ENCODE measurements at regions not wholly inside any gene's neighbourhood (a gene's known extent, or its start where the extent isn't known, plus 50 kb on each side); places are given as distances from the start of the nearest gene placed in this dataset.

DNA sequence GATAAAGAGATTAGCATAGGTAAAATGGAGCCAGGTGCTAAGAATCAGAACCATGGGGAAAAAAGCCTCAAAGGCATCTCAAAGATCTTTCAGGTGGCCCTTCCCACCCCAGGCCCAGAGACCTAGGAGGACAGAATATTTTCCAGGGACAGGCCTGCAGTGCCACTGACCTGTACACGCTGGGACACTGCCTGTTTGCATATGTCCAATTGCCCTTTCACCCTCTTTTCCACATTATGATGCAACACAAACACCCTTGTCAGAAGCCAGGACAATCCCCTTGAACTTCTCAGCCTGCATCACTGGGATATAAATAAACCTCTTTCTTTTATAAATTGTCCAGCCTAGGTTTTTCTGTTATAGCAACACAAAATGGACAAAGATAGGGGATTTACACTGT lies 419.1 kb downstream of the TRIB2 start:
- FAIRE-seq, result no peak
- no peak for DNase-seq (ENCODE audit: insufficient read length, low spot score)
- no peak for TF ChIP-seq POLR2A (IDR thresholded peaks at IDR 0.05; ENCODE audit: low read depth, low read length)

GRCh38 chr2:13137679-13138078 lies 420.9 kb downstream of the TRIB2 start:
- no peak for FAIRE-seq
- DNase-seq (ENCODE audit: insufficient read length, low spot score), result no peak
- TF ChIP-seq POLR2A (IDR thresholded peaks at IDR 0.05; ENCODE audit: low read depth, low read length), result no peak

GRCh38 chr2:13141315-13141714 lies 424.6 kb downstream of the TRIB2 start:
- FAIRE-seq (no peak), DNase-seq (ENCODE audit: insufficient read length, low spot score) (no peak)
- no peak for TF ChIP-seq POLR2A (IDR thresholded peaks at IDR 0.05; ENCODE audit: low read depth, low read length)

GRCh38 chr2:13143451-13143850 lies 426.7 kb downstream of the TRIB2 start:
- DNase-seq (ENCODE audit: insufficient read length, low spot score) (no peak), FAIRE-seq (no peak)
- TF ChIP-seq POLR2A (IDR thresholded peaks at IDR 0.05; ENCODE audit: low read depth, low read length), result no peak

DNA sequence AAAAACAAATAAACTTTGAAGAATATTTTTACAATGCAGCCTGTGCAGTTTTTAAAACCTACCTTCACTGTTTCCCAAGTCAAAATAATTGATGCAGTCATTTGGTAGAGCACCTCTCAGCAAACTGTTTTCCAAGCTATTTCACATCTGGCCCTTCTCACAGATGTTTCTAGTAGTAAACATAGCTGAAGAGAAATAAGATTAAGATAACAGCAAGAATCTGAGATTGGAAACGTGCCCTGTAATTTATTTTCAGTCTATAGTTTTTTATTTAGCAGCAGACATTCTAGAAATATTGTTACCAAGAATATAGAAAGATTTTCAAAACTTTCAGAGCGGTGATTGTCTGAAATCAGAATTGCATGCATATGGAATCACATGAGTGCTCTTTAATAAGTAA lies 440.2 kb downstream of the TRIB2 start:
- TF ChIP-seq POLR2A (IDR thresholded peaks at IDR 0.05; ENCODE audit: low read depth, low read length), result no peak
- no peak for DNase-seq (ENCODE audit: insufficient read length, low spot score)
- no peak for FAIRE-seq

DNA sequence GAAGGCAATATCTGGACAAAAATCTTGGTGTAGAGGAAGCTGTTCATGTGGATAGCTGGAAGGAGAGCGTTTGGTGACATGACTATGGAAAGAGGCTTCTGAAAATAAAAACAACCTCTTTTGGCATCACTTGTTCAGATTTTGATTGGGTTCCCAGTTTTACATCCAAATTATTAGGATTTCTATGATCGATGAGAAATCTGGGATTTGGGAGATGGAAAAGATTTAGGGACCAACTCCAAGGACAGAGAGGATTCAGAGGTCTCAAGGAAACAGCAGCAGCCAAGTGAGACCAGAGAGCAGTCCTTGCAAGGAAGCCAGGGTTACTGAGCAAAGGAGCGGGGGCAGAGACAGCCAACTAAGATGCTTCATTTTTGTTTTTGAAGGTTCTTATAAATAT lies 441.7 kb downstream of the TRIB2 start:
- no peak for FAIRE-seq
- DNase-seq (ENCODE audit: insufficient read length, low spot score), result no peak
- TF ChIP-seq POLR2A (IDR thresholded peaks at IDR 0.05; ENCODE audit: low read depth, low read length), result no peak

- no peak for FAIRE-seq
- no peak for DNase-seq (ENCODE audit: insufficient read length, low spot score)
- no peak for TF ChIP-seq POLR2A (IDR thresholded peaks at IDR 0.05; ENCODE audit: low read depth, low read length)
Measured at GRCh38 chr2:13180729-13181128, 464.0 kb downstream of the TRIB2 start.

GRCh38 chr2:13193075-13193474 lies 476.3 kb downstream of the TRIB2 start:
- DNase-seq (ENCODE audit: insufficient read length, low spot score), result no peak
- no peak for TF ChIP-seq POLR2A (IDR thresholded peaks at IDR 0.05; ENCODE audit: low read depth, low read length)
- FAIRE-seq, result no peak

- DNase-seq (ENCODE audit: insufficient read length, low spot score) (no peak), FAIRE-seq (no peak)
- no peak for TF ChIP-seq POLR2A (IDR thresholded peaks at IDR 0.05; ENCODE audit: low read depth, low read length)
Measured at GRCh38 chr2:13193900-13194299, 477.2 kb downstream of the TRIB2 start.

DNA sequence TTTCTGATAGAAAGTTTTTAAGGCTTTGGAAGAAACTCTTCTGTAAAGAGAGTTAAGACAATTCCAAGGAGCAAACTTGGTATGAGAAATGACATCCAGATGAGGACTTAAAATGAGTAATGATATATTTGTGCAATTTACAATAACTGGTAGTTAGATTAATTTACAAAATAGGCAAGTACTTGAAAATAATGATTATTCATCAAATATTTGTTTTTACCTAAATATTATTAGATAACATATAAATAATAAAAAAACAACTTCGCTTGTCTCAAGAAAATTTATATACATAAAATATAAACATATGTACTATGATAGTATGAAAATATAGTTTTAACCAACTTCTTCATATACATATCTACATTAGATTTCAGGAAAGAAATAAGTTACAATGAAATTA lies 478.5 kb downstream of the TRIB2 start:
- no peak for TF ChIP-seq POLR2A (IDR thresholded peaks at IDR 0.05; ENCODE audit: low read depth, low read length)
- FAIRE-seq (no peak), DNase-seq (ENCODE audit: insufficient read length, low spot score) (no peak)

- FAIRE-seq, result no peak
- no peak for TF ChIP-seq POLR2A (IDR thresholded peaks at IDR 0.05; ENCODE audit: low read depth, low read length)
- no peak for DNase-seq (ENCODE audit: insufficient read length, low spot score)
Measured at GRCh38 chr2:13197248-13197647, 480.5 kb downstream of the TRIB2 start.

DNA sequence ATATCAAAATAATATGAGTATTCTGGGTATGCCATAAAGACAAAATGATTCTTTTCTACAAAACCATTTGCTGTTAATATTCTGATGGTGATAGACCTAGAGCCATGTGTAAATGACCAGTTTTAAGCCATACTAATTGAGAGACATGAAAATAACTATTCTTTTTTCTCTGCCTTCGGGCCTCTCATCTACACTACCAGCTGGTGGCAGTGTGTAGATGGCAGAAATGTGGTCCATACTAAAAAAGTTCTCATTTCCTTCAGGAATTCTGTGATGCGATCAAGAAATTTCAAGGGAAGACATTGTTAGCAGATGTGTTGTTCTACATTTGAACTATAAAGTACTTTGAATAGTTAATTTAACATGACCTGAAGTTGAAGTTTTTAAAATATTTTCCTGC lies 485.2 kb downstream of the TRIB2 start:
- no peak for DNase-seq (ENCODE audit: insufficient read length, low spot score)
- no peak for TF ChIP-seq POLR2A (IDR thresholded peaks at IDR 0.05; ENCODE audit: low read depth, low read length)
- FAIRE-seq, result no peak

DNA sequence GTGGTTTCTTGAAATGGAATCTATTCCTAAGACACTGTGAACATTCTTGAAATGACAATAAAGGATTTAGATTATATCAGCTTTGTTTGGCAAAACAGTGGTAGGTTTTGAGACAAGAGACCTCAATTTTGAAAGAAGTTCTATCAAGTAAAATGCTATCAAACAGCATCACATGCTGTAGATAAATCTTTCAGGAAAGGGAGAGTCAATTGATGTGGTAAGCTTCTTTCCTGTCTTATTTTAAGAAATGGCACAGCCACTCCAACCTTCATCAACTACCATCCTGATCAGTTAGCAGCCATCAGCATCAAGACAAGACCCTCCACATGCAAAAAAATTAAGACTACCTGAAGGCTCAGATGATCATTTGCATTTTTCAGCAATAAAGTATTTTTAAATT lies 495.4 kb downstream of the TRIB2 start:
- FAIRE-seq (no peak), DNase-seq (ENCODE audit: insufficient read length, low spot score) (no peak)
- no peak for TF ChIP-seq POLR2A (IDR thresholded peaks at IDR 0.05; ENCODE audit: low read depth, low read length)

- FAIRE-seq, result no peak
- TF ChIP-seq POLR2A (IDR thresholded peaks at IDR 0.05; ENCODE audit: low read depth, low read length), result no peak
Measured at GRCh38 chr2:13218205-13218604, 501.5 kb downstream of the TRIB2 start.

DNA sequence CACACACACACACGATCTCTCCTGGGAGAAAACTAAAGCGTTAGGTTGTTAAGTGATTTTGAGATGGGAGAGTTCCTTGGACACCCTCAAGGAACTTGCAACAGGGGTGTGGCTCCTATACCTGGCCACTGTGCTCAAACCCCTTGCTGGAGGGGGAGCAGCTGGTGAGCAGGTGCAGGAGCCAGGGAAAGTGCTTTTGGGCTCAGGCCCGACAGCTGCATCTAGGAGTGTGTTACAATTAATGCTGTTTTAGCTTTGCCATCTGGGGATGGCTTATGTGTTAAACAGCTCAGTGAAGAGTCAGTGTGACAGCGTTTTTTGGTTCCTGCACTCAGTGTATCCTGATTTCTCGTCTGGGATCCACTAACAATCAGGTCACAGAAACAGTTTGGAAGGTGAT lies 510.8 kb downstream of the TRIB2 start:
- FAIRE-seq, result no peak

More at GRCh38 chr2:13218205-13218604, 501.5 kb downstream of the TRIB2 start:
- DNase-seq (ENCODE audit: insufficient read length, low spot score), result no peak

GRCh38 chr2:13230221-13230620 lies 513.5 kb downstream of the TRIB2 start:
- FAIRE-seq (no peak), DNase-seq (ENCODE audit: insufficient read length, low spot score) (no peak)
- no peak for TF ChIP-seq POLR2A (IDR thresholded peaks at IDR 0.05; ENCODE audit: low read depth, low read length)

More for the DNA sequence above, 510.8 kb downstream of the TRIB2 start:
- DNase-seq (ENCODE audit: insufficient read length, low spot score), result no peak
- no peak for TF ChIP-seq POLR2A (IDR thresholded peaks at IDR 0.05; ENCODE audit: low read depth, low read length)
